ENCODE measurements at regions not wholly inside any gene's neighbourhood (a gene's known extent, or its start where the extent isn't known, plus 50 kb on each side); places are given as distances from the start of the nearest gene placed in this dataset.

GRCh38 chr11:133787379-133788141 is 57.8 kb downstream of the SPATA19 start:
- Histone ChIP-seq H3K9me3 (ENCODE audit: low read length) (no peaks in the 10 kb centered on the region), H3K4me3 (ENCODE audit: low read length) (no peak overlapping the region), H3K27me3 (ENCODE audit: insufficient read depth, low read length, poor library complexity, severe bottlenecking) (no peaks in the 10 kb centered on the region), H3K36me3 (ENCODE audit: insufficient read depth, low read length) (no peaks in the 10 kb centered on the region), H3K4me1 (ENCODE audit: insufficient read depth, low read length) (no peaks in the 10 kb centered on the region), H3K27ac (ENCODE audit: low read depth, low read length) (no peak overlapping the region)
- no peak for DNase-seq
- Mint-ChIP-seq H3K4me1 (peaks cover 0 to 4% (median 3%) of the 10 kb centered on the region in 3 donors), H3K9me3 (peaks cover 0 to 4% (median 2%) of the 10 kb centered on the region in 5 donors), H3K4me3 (peak overlapping the region in 1 of 7 donors; percentile 70), H3K36me3 (no peaks in the 10 kb centered on the region), H3K27ac (no peak overlapping the region), H3K27me3 (peaks cover 18 to 62% of the 10 kb centered on the region in 2 donors)
- CTCF ChIA-PET: no interaction called here
- POLR2A ChIA-PET: no interaction called here

DNA sequence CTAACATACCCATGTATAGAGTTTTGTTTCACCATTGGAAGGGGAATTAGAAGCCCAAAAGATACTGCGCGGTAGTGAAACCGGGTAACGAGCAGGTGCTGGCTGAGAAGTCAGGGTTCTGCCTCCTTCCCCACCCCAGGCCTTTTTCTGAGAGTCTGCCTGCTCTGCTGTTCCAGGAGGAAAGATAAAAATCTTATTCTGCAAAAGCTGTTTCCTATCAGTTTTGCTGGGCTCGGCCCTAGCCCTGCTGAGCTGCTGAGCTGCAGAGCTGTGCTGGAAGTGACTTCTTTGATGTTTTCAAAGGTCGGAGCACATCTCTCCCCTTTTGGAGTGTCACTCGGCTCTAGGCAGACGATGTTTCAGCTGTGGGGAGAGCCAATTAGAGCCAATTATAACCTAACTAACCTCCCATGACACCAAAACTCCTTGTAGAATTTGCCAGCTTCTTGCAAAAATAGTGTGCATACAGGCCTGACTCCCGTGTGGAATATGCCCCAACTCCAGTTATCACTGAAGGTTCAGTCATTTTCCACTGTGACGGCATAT is 59.4 kb downstream of the SPATA19 start:
- Histone ChIP-seq H3K27me3 (ENCODE audit: insufficient read depth, low read length, poor library complexity, severe bottlenecking) (no peaks in the 10 kb centered on the region), H3K27ac (ENCODE audit: low read depth, low read length) (no peak overlapping the region), H3K4me1 (ENCODE audit: insufficient read depth, low read length) (no peaks in the 10 kb centered on the region), H3K4me3 (ENCODE audit: low read length) (no peak overlapping the region), H3K36me3 (ENCODE audit: insufficient read depth, low read length) (no peaks in the 10 kb centered on the region), H3K9me3 (ENCODE audit: low read length) (no peaks in the 10 kb centered on the region)
- no peak overlapping the region for H3K4me3 Mint-ChIP-seq
- POLR2A ChIA-PET: no interaction called here
- CTCF ChIA-PET: no interaction called here
- H3K27me3 Mint-ChIP-seq: peaks cover 20 to 58% of the 10 kb centered on the region in 2 donors
- H3K9me3 Mint-ChIP-seq: peaks cover 0 to 4% (median 2%) of the 10 kb centered on the region in 5 donors
- DNase-seq: no peak
- H3K27ac Mint-ChIP-seq: no peak overlapping the region
- H3K4me1 Mint-ChIP-seq: peaks cover 0 to 4% (median 3%) of the 10 kb centered on the region in 3 donors
- H3K36me3 Mint-ChIP-seq: peaks cover 0 to 2% (median 0%) of the 10 kb centered on the region in 3 donors

GRCh38 chr11:133784359-133784758 is 61.0 kb downstream of the SPATA19 start:
- DNase-seq: no peak
- POLR2A ChIA-PET: no interaction called here
- Histone ChIP-seq H3K36me3 (ENCODE audit: insufficient read depth, low read length) (no peaks in the 10 kb centered on the region), H3K27ac (ENCODE audit: low read depth, low read length) (no peak overlapping the region), H3K4me1 (ENCODE audit: insufficient read depth, low read length) (no peaks in the 10 kb centered on the region), H3K27me3 (ENCODE audit: insufficient read depth, low read length, poor library complexity, severe bottlenecking) (no peaks in the 10 kb centered on the region), H3K4me3 (ENCODE audit: low read length) (no peak overlapping the region), H3K9me3 (ENCODE audit: low read length) (no peaks in the 10 kb centered on the region)
- CTCF ChIA-PET: no interaction called here
- no peak overlapping the region for H3K27ac Mint-ChIP-seq
- H3K9me3 Mint-ChIP-seq: peaks cover 0 to 4% (median 4%) of the 10 kb centered on the region in 5 donors
- peaks cover 0 to 2% (median 0%) of the 10 kb centered on the region in 3 donors for H3K36me3 Mint-ChIP-seq
- peaks cover 16 to 48% of the 10 kb centered on the region in 2 donors for H3K27me3 Mint-ChIP-seq
- H3K4me3 Mint-ChIP-seq: no peak overlapping the region
- peaks cover 0 to 4% (median 3%) of the 10 kb centered on the region in 3 donors for H3K4me1 Mint-ChIP-seq

DNA sequence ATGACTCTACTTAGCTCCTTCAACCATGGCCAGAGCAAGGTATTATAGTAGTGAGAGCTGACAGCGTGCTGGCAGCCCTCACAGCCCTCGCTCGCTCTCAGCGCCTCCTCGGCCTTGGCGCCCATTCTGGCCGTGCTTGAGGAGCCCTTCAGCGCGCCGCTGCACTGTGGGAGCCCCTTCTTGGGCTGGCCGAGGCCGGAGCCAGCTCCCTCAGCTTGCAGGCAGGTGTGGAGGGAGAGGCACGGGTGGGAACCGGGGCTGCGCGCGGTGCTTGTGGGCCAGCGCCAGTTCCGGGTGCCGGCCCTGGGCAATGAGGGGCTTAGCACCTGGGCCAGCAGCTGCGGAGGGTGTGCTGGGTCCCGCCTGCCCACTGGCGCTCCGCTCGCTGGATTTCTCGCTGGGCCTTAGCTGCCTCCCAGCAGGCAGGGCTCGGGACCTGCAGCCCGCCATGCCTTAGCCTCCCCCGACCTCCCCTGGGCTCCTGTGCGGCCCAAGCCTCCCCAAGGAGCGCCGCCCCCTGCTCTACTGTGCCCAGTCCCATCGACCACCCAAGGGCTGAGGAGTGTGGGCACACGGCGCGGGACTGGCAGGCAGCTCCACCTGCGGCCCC is 63.1 kb downstream of the SPATA19 start:
- Histone ChIP-seq H3K4me3 (ENCODE audit: low read length) (no peak overlapping the region), H3K4me1 (ENCODE audit: insufficient read depth, low read length) (no peaks in the 10 kb centered on the region), H3K27me3 (ENCODE audit: insufficient read depth, low read length, poor library complexity, severe bottlenecking) (no peaks in the 10 kb centered on the region), H3K36me3 (ENCODE audit: insufficient read depth, low read length) (no peaks in the 10 kb centered on the region), H3K9me3 (ENCODE audit: low read length) (no peaks in the 10 kb centered on the region), H3K27ac (ENCODE audit: low read depth, low read length) (no peak overlapping the region)
- no peak for DNase-seq
- peaks cover 10 to 31% of the 10 kb centered on the region in 2 donors for H3K27me3 Mint-ChIP-seq
- H3K27ac Mint-ChIP-seq: no peak overlapping the region
- H3K4me1 Mint-ChIP-seq: no peaks in the 10 kb centered on the region
- peaks cover 0 to 7% (median 4%) of the 10 kb centered on the region in 5 donors for H3K9me3 Mint-ChIP-seq
- peaks cover 0 to 2% (median 0%) of the 10 kb centered on the region in 3 donors for H3K36me3 Mint-ChIP-seq
- ChIA-PET POLR2A (no interaction called here), CTCF (no interaction called here)
- no peak overlapping the region for H3K4me3 Mint-ChIP-seq

DNA sequence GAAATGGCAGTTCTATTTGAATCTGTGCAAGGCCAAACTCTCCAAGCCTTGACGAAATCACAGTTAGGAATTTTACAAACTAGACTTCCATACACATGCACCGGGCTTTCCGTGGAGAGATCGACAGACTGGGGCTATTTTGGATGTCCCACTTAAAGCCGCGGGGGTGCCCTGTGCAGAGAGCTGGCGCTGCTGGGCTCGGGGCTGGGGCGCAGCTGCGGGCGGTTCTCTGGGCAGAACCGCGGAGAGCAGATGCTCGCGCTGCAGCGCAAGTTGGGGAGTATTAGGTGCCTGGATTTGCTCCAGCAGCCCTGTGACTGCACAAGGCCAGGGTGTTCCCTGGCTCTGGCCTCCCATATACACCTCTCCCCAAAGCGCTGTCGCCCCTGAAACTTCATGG is 67.2 kb downstream of the SPATA19 start:
- H3K9me3 ChIP-seq (ENCODE audit: low read length): no peaks in the 10 kb centered on the region
- H3K9me3 Mint-ChIP-seq: peaks cover 2 to 13% (median 8%) of the 10 kb centered on the region in 5 donors
- no peak overlapping the region for H3K4me3 ChIP-seq (ENCODE audit: low read length)
- no peak for DNase-seq
- H3K4me3 Mint-ChIP-seq: no peak overlapping the region
- H3K4me1 Mint-ChIP-seq: no peaks in the 10 kb centered on the region
- H3K4me1 ChIP-seq (ENCODE audit: insufficient read depth, low read length): no peaks in the 10 kb centered on the region
- no peaks in the 10 kb centered on the region for H3K36me3 ChIP-seq (ENCODE audit: insufficient read depth, low read length)
- peaks cover 3 to 11% of the 10 kb centered on the region in 2 donors for H3K27me3 Mint-ChIP-seq
- CTCF ChIA-PET: no interaction called here
- POLR2A ChIA-PET: no interaction called here
- H3K27me3 ChIP-seq (ENCODE audit: insufficient read depth, low read length, poor library complexity, severe bottlenecking): no peaks in the 10 kb centered on the region
- no peak overlapping the region for H3K27ac Mint-ChIP-seq
- H3K36me3 Mint-ChIP-seq: peaks cover 0 to 3% (median 0%) of the 10 kb centered on the region in 3 donors
- no peak overlapping the region for H3K27ac ChIP-seq (ENCODE audit: low read depth, low read length)

DNA sequence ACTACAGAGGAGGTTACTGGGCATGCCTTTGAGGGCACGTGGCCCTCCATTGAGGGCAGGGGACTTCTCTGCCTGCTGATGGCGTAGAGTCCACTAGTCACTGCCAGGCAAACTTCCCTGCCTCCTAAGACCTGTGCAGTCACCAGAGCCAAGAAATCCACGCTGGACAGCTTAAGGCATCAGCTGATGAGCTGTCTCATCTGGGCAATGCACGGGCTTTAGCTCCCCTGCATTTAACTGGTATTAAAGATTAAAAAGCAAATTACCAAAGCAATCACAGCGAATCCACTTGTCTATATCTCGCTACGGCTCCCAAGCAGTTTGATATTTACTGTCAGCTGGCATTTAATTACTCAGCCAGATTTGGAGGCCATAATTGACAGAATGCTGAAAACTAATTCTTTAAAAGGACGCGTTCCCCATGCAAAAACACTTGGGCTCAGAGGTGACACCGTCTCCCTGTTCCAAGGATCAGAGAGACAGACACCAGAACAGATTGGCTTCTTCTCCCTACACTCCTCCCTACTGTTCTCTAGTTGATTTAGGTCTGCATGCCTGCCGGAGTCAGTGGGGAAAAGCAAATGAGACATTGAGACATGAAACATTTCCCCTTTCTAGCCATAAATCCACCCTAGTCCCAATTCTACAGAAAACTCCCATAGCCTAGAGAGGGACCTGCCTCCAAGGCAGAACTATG is 68.5 kb downstream of the SPATA19 start:
- H3K27ac ChIP-seq (ENCODE audit: low read depth, low read length): no peak overlapping the region
- Mint-ChIP-seq H3K27me3 (peaks cover 2 to 10% of the 10 kb centered on the region in 2 donors), H3K36me3 (peaks cover 0 to 3% (median 0%) of the 10 kb centered on the region in 3 donors), H3K4me3 (no peak overlapping the region), H3K27ac (no peak overlapping the region), H3K9me3 (peaks cover 2 to 13% (median 8%) of the 10 kb centered on the region in 5 donors), H3K4me1 (no peaks in the 10 kb centered on the region)
- POLR2A ChIA-PET: no interaction called here
- no peak overlapping the region for H3K4me3 ChIP-seq (ENCODE audit: low read length)
- H3K9me3 ChIP-seq (ENCODE audit: low read length): no peaks in the 10 kb centered on the region
- no peaks in the 10 kb centered on the region for H3K4me1 ChIP-seq (ENCODE audit: insufficient read depth, low read length)
- DNase-seq: no peak
- no peaks in the 10 kb centered on the region for H3K27me3 ChIP-seq (ENCODE audit: insufficient read depth, low read length, poor library complexity, severe bottlenecking)
- H3K36me3 ChIP-seq (ENCODE audit: insufficient read depth, low read length): no peaks in the 10 kb centered on the region
- CTCF ChIA-PET: no interaction called here

DNA sequence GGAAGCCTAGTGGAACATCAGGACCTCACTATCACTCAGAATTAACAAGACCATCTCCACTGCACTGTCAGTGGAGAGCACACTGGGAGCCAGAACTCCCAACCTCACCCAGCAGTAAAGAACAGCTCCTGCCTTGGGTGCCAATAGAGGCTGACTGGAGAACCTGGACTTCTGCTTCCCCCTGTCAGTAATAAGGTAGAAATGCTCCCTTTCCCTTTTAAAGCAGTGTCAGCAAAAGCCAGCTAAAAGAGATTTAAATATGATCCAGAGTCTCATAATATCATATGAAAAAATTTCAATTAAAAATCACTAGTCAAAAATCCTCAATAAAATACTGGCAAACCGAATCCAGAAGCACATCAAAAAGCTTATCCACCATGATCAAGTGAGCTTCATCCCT is 82.8 kb downstream of the SPATA19 start:
- ChIA-PET CTCF (no interaction called here), POLR2A (no interaction called here)
- H3K27me3 Mint-ChIP-seq: peaks cover 1 to 6% of the 10 kb centered on the region in 2 donors
- H3K4me1 Mint-ChIP-seq: no peaks in the 10 kb centered on the region
- H3K9me3 ChIP-seq (ENCODE audit: low read length): no peaks in the 10 kb centered on the region
- no peaks in the 10 kb centered on the region for H3K4me1 ChIP-seq (ENCODE audit: insufficient read depth, low read length)
- no peak for DNase-seq
- no peak overlapping the region for H3K4me3 ChIP-seq (ENCODE audit: low read length)
- no peak overlapping the region for H3K27ac ChIP-seq (ENCODE audit: low read depth, low read length)
- no peaks in the 10 kb centered on the region for H3K36me3 Mint-ChIP-seq
- no peak overlapping the region for H3K4me3 Mint-ChIP-seq
- H3K36me3 ChIP-seq (ENCODE audit: insufficient read depth, low read length): no peaks in the 10 kb centered on the region
- H3K27me3 ChIP-seq (ENCODE audit: insufficient read depth, low read length, poor library complexity, severe bottlenecking): no peaks in the 10 kb centered on the region
- no peak overlapping the region for H3K27ac Mint-ChIP-seq
- H3K9me3 Mint-ChIP-seq: peaks cover 5 to 14% (median 11%) of the 10 kb centered on the region in 5 donors

GRCh38 chr11:133753150-133753549 is 92.2 kb downstream of the SPATA19 start:
- Mint-ChIP-seq H3K27me3 (peaks cover 3 to 5% of the 10 kb centered on the region in 2 donors), H3K27ac (no peak overlapping the region), H3K36me3 (no peaks in the 10 kb centered on the region), H3K4me1 (no peaks in the 10 kb centered on the region), H3K9me3 (peaks cover 2 to 8% (median 5%) of the 10 kb centered on the region in 5 donors), H3K4me3 (no peak overlapping the region)
- Histone ChIP-seq H3K4me3 (ENCODE audit: low read length) (no peak overlapping the region), H3K27ac (ENCODE audit: low read depth, low read length) (no peak overlapping the region), H3K9me3 (ENCODE audit: low read length) (no peaks in the 10 kb centered on the region), H3K4me1 (ENCODE audit: insufficient read depth, low read length) (no peaks in the 10 kb centered on the region), H3K36me3 (ENCODE audit: insufficient read depth, low read length) (no peaks in the 10 kb centered on the region), H3K27me3 (ENCODE audit: insufficient read depth, low read length, poor library complexity, severe bottlenecking) (no peaks in the 10 kb centered on the region)
- CTCF ChIA-PET: no interaction called here
- DNase-seq: no peak
- POLR2A ChIA-PET: no interaction called here

All from CD8-positive, alpha-beta memory T cell (primary cell).